ENCODE measurements at regions not wholly inside any gene's neighbourhood (a gene's known extent, or its start where the extent isn't known, plus 50 kb on each side); places are given as distances from the start of the nearest gene placed in this dataset.

DNA sequence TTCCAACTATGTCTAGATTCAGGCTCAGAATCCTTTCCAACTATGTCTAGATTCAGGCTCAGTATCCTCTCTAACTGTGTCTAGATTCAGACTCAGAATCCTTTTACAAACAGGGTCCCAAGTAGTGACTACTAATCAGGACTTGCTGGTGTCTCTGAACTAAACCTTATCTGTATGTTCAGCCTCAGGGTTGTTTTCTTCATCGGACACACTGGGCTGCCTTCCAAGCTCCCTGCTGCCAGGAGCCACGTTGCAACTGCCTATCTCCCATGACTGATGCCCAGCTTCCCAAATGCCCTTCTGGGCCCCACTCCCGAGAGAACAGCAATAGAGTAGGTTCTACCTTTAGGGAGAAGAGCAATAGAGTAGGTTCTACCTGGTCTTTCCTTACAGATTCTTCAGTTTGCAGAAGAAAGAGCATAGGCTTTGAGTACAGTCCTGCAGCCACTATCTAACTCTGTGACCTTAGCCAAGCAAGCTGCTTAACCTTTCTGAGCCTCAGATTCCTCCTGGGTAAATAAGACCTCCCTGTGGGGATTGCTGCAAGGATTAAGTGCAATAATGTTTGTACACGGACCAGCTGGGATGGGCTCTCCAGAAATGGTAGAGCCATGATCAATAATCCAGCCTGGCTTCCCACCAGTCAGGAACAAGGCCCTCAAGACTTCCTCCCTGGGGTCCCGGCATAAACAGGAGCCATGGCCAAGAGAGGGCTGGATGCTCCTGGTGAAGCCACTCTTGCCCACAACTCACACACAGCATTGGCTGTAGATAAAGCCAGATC, 61.5 kb downstream of the ZIC5 start:
- TF ChIP-seq CTCF (IDR thresholded peaks at IDR 0.05): no peak
- TF ChIP-seq POLR2A (IDR thresholded peaks at IDR 0.05): no peak
- TF ChIP-seq POLR2AphosphoS5 (IDR thresholded peaks at IDR 0.05): no peak
